ENCODE measurements at regions not wholly inside any gene's neighbourhood (a gene's known extent, or its start where the extent isn't known, plus 50 kb on each side); places are given as distances from the start of the nearest gene placed in this dataset.
"Not testable (repeated sequence)": the region's sequence is repeated elsewhere in the genome, so short reads cannot be mapped to it uniquely, and the experiment has no call there.

DNA sequence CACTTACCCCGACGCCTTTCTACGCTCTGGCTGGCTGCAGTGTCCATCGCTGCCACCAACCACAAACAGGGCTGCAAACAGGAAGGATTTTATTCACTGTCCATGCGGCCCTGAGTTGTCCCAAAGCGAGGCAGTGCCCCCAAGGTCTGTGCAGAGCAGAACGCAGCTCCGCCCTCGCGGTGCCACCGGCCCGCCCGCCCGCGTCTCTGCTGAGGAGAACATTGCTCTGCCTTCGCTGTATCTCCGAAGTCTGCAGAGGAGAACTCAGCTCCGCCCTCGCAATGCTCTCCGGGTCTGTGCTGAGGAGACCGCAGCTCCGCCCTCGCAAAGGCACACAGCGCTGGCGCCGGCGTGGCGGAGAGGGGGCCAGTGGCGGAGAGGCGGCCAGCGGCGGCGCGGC, 645.1 kb downstream of the FAM72C start:
- H3K36me3 Mint-ChIP-seq (ENCODE audit: insufficient read depth); H3K27me3 Mint-ChIP-seq; H3K4me1 Mint-ChIP-seq (ENCODE audit: low read depth); H3K4me3 Mint-ChIP-seq (ENCODE audit: low read depth); H3K9me3 Mint-ChIP-seq (ENCODE audit: low read depth); H3K27ac Mint-ChIP-seq: not testable (repeated sequence)
- DNase-seq (ENCODE audit: low spot score, unreplicated experiment) = peak; percentile 19

GRCh38 chr1:143311154-143311553, 660.6 kb downstream of the FAM72C start:
- Mint-ChIP-seq H3K27ac (peak overlapping the region; percentile 21), H3K9me3 (ENCODE audit: low read depth) (peaks cover 10% of the 10 kb centered on the region)
- H3K4me3 Mint-ChIP-seq (ENCODE audit: low read depth); H3K36me3 Mint-ChIP-seq (ENCODE audit: insufficient read depth); H3K4me1 Mint-ChIP-seq (ENCODE audit: low read depth); H3K27me3 Mint-ChIP-seq; DNase-seq (ENCODE audit: low spot score, unreplicated experiment): not testable (repeated sequence)

All from progenitor cell of endocrine pancreas (in vitro differentiated cells).